IMR-90 (cell line): ENCODE measurements at regions not wholly inside any gene's neighbourhood (a gene's known extent, or its start where the extent isn't known, plus 50 kb on each side); places are given as distances from the start of the nearest gene placed in this dataset.

Experiments
- ATAC-seq: fragments of 200-7000 bp; cut with Tn5 transposase; 2 replicates; pipeline ENCODE4 v1.9.1; 2020; ENCODE audit warnings: low read depth, mild to moderate bottlenecking, moderate library complexity
- BruUV-seq: library from RNA; stranded (reverse); fragments of 400-500 nt; replicated peaks from 2 replicates; lab custom pipeline; 2021; lab: Mats Ljungman, UMichigan
- CTCF ChIA-PET: fragments of 300-600 bp; formaldehyde crosslinking; extraction: SDS; loops from one replicate; lab custom pipeline; 2021; ENCODE audit warnings: antibody characterized with exemption; lab: Yijun Ruan, JAX
- POLR2A ChIA-PET: fragments of 300-600 bp; sonication (Branson Sonifier 250); formaldehyde crosslinking; loops from one replicate; lab custom pipeline; 2022; ENCODE audit warnings: antibody characterized with exemption; ENCODE audit not compliant: unreplicated experiment; lab: Charles Lee
- DNase-seq: peaks from one replicate; pipeline ENCODE4 v3.0.0; 2013
- H2AFZ ChIP-seq: replicated peaks from 2 replicates; pipeline ENCODE3; 2013; ENCODE audit warnings: low read length, mild to moderate bottlenecking; ENCODE audit not compliant: poor library complexity
- H2AK5ac ChIP-seq: 2 replicates; pipeline ENCODE4 v1.6.1; 2013; ENCODE audit warnings: low read depth, low read length, inconsistent platforms
- H2AK9ac ChIP-seq: replicated peaks from 2 replicates; pipeline ENCODE3; 2013; ENCODE audit warnings: mild to moderate bottlenecking, low read depth, low read length, moderate library complexity; ENCODE audit not compliant: poor library complexity
- H2BK120ac ChIP-seq: 2 replicates; pipeline ENCODE4 v1.6.1; 2013; ENCODE audit warnings: low read depth, low read length, inconsistent platforms
- H2BK15ac ChIP-seq: 3 replicates; pipeline ENCODE4 v1.6.1; 2013; ENCODE audit warnings: low read depth, low read length, inconsistent platforms
- H2BK20ac ChIP-seq: 2 replicates; pipeline ENCODE4 v1.6.1; 2013; ENCODE audit warnings: low read depth, mild to moderate bottlenecking, inconsistent platforms, low read length, moderate library complexity
- H2BK5ac ChIP-seq: 2 replicates; pipeline ENCODE4 v1.6.1; 2013; ENCODE audit warnings: mild to moderate bottlenecking, low read depth, low read length, inconsistent platforms; ENCODE audit not compliant: poor library complexity, severe bottlenecking
- H3K14ac ChIP-seq: replicated peaks from 2 replicates; pipeline ENCODE4 v1.6.1; 2013; ENCODE audit warnings: low read depth, low read length, inconsistent platforms
- H3K18ac ChIP-seq: 2 replicates; pipeline ENCODE4 v1.6.1; 2013; ENCODE audit warnings: low read depth, low read length, control low read depth
- H3K23ac ChIP-seq: 2 replicates; pipeline ENCODE4 v1.6.1; 2013; ENCODE audit warnings: low read depth, low read length, inconsistent platforms
- H3K27ac ChIP-seq: 2 replicates; pipeline ENCODE4 v1.5.1; 2013; ENCODE audit warnings: mild to moderate bottlenecking, control low read depth, low read length; ENCODE audit not compliant: insufficient read depth
- H3K27me3 ChIP-seq: 2 replicates; pipeline ENCODE4 v1.6.1; 2013; ENCODE audit warnings: low read length; ENCODE audit not compliant: control insufficient read depth, insufficient read depth
- H3K36me3 ChIP-seq: 2 replicates; pipeline ENCODE4 v1.6.1; 2013; ENCODE audit warnings: low read length, mixed read lengths; ENCODE audit not compliant: control insufficient read depth, insufficient read depth
- H3K4ac ChIP-seq: 2 replicates; pipeline ENCODE4 v1.6.1; 2013; ENCODE audit warnings: low read depth, low read length, inconsistent platforms
- H3K4me1 ChIP-seq: 2 replicates; pipeline ENCODE4 v1.6.1; 2013; ENCODE audit warnings: low read length, mixed read lengths; ENCODE audit not compliant: control insufficient read depth, insufficient read depth
- H3K4me2 ChIP-seq: 2 replicates; pipeline ENCODE4 v1.6.1; 2013; ENCODE audit warnings: low read depth, mild to moderate bottlenecking, control low read depth, low read length, moderate library complexity
- H3K4me3 ChIP-seq: 2 replicates; pipeline ENCODE4 v1.5.1; 2013; ENCODE audit warnings: low read depth, mild to moderate bottlenecking, control low read depth, low read length, moderate library complexity; ENCODE audit not compliant: insufficient read depth
- H3K56ac ChIP-seq: 2 replicates; pipeline ENCODE4 v1.6.1; 2013; ENCODE audit warnings: low read length, inconsistent platforms; ENCODE audit not compliant: insufficient read depth; ENCODE audit errors: extremely low read depth
- H3K79me1 ChIP-seq, 2 experiments: 2 replicates each; pipeline ENCODE4 v1.6.1; 2013; ENCODE audit warnings: low read length in 2 of 2, inconsistent platforms in 1 of 2, low read depth in 1 of 2
- H3K9ac ChIP-seq: 2 replicates; pipeline ENCODE4 v1.6.1; 2013; ENCODE audit warnings: low read depth, low read length, control low read depth
- H3K9me1 ChIP-seq: 2 replicates; pipeline ENCODE4 v1.6.1; 2013; ENCODE audit warnings: low read length, inconsistent platforms; ENCODE audit not compliant: insufficient read depth
- H3K9me3 ChIP-seq: 2 replicates; pipeline ENCODE4 v1.6.1; 2013; ENCODE audit warnings: low read length; ENCODE audit not compliant: control insufficient read depth, insufficient read depth
- H4K20me1 ChIP-seq: 2 replicates; pipeline ENCODE4 v1.6.1; 2013; ENCODE audit warnings: low read length, inconsistent platforms; ENCODE audit not compliant: insufficient read depth
- H4K5ac ChIP-seq: 2 replicates; pipeline ENCODE4 v1.6.1; 2013; ENCODE audit warnings: mild to moderate bottlenecking, low read depth, low read length, control low read depth
- H4K8ac ChIP-seq, 2 experiments: 2 replicates each; pipeline ENCODE4 v1.6.1; 2013; ENCODE audit warnings: low read depth in 2 of 2, low read length in 2 of 2, control low read depth in 1 of 2, inconsistent platforms in 1 of 2
- H4K91ac ChIP-seq: 2 replicates; pipeline ENCODE4 v1.6.1; 2013; ENCODE audit warnings: low read depth, low read length, inconsistent platforms; ENCODE audit not compliant: insufficient read depth
- BHLHE40 ChIP-seq: fragments of 150-350 bp; IDR thresholded peaks from 2 replicates; pipeline ENCODE4 v1.6.1; 2016; ENCODE audit warnings: mild to moderate bottlenecking, low read depth, low read length
- FOS ChIP-seq: fragments of 150-350 bp; IDR thresholded peaks from 2 replicates; pipeline ENCODE4 v1.6.1; 2016; ENCODE audit warnings: low read depth, low read length
- MAFK ChIP-seq: IDR thresholded peaks from 2 replicates; pipeline ENCODE4 v1.6.1; 2012; ENCODE audit warnings: low read depth, low read length, improper control_type of control experiment
- MXI1 ChIP-seq: IDR thresholded peaks from 2 replicates; pipeline ENCODE4 v1.6.1; 2012; ENCODE audit warnings: low read depth, mild to moderate bottlenecking, low read length, moderate library complexity, borderline replicate concordance
- RAD21 ChIP-seq: IDR thresholded peaks from 2 replicates; pipeline ENCODE4 v1.6.1; 2012; ENCODE audit warnings: low read length, improper control_type of control experiment
- RFX5 ChIP-seq: IDR thresholded peaks from 2 replicates; pipeline ENCODE4 v1.8.0; 2012; ENCODE audit warnings: low read depth, mild to moderate bottlenecking, low read length, moderate library complexity
- WGBS, 2 experiments: methylation state at CpG; one replicate each; pipeline versions ENCODE4 v1.1.5 to v1.1.7; 2013; ENCODE audit warnings: missing lambda C conversion rate in 2 of 2; ENCODE audit not compliant: insufficient read length in 1 of 2; ENCODE audit errors: extremely low coverage in 2 of 2; 5-methylcytosine and 5-hydroxymethylcytosine counted together
- dilution Hi-C: fragments of 300-500 bp; cut with HindIII; formaldehyde crosslinking; loops from one replicate; pipeline ENCODE4 v1.14.3; 2018; ENCODE audit warnings: low sequenced_read_pairs; ENCODE audit not compliant: unreplicated experiment
- in situ Hi-C: fragments of 300-500 bp; cut with MboI; formaldehyde crosslinking; loops from 3 replicates; pipeline ENCODE4 v1.14.3; 2019; ENCODE audit warnings: low sequenced_read_pairs, inconsistent platforms, mixed read lengths
- intact Hi-C: fragments of 100-400 bp; cut with micrococcal nuclease; formaldehyde crosslinking; loops from 2 replicates; pipeline ENCODE4 v1.10.0; 2022
- TF ChIP-seq, protein P1 (sequence below): fragments of 150-350 bp; IDR thresholded peaks from 2 replicates; pipeline ENCODE4 v1.6.1; 2017; ENCODE audit warnings: mild to moderate bottlenecking, antibody characterized with exemption, low read length, low read depth

- in situ Hi-C loops, result no loop called here
These were observed 248.1 kb downstream of the CDK5RAP2 start for GRCh38 chr9:120331913-120332312.

More at GRCh38 chr9:120331913-120332312, 248.1 kb downstream of the CDK5RAP2 start:
- H3K4me1 ChIP-seq, result no peaks in the 10 kb centered on the region
- H2AK5ac ChIP-seq, result no peak overlapping the region
- DNase-seq (no peak), ATAC-seq (no peak)
- no peak overlapping the region for H3K27ac ChIP-seq
- H2BK15ac ChIP-seq, result no peak overlapping the region
- H3K4ac ChIP-seq, result no peak overlapping the region
- no peak overlapping the region for H3K14ac ChIP-seq
- H3K79me1 ChIP-seq, result no peaks in the 10 kb centered on the region
- H3K18ac ChIP-seq, result no peak overlapping the region
- no CpG with 5 or more reads among the region's 3 CpGs for WGBS, 2 experiments
- H2AFZ ChIP-seq, result no peak overlapping the region
- no peak overlapping the region for H4K91ac ChIP-seq
- TF ChIP-seq RAD21 (no peak), FOS (no peak), MAFK (no peak), BHLHE40 (no peak), RFX5 (no peak), MXI1 (no peak)
- TF ChIP-seq, protein P1, sequence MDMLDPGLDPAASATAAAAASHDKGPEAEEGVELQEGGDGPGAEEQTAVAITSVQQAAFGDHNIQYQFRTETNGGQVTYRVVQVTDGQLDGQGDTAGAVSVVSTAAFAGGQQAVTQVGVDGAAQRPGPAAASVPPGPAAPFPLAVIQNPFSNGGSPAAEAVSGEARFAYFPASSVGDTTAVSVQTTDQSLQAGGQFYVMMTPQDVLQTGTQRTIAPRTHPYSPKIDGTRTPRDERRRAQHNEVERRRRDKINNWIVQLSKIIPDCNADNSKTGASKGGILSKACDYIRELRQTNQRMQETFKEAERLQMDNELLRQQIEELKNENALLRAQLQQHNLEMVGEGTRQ, result no peak
- H3K27me3 ChIP-seq, result peaks cover 3% of the 10 kb centered on the region
- H3K4me2 ChIP-seq, result no peak overlapping the region
- H3K9ac ChIP-seq, result no peak overlapping the region
- no peak overlapping the region for H2BK20ac ChIP-seq
- H2AK9ac ChIP-seq, result no peak overlapping the region
- no peak overlapping the region for H3K4me3 ChIP-seq
- H3K23ac ChIP-seq, result no peak overlapping the region
- H4K5ac ChIP-seq, result no peak overlapping the region
- H4K20me1 ChIP-seq, result no peaks in the 10 kb centered on the region
- no peak overlapping the region for H3K56ac ChIP-seq
- intact Hi-C loops, result no loop called here
- ChIA-PET CTCF (no interaction called here), POLR2A (no interaction called here)
- H2BK120ac ChIP-seq, result no peak overlapping the region
- no TSS peak for BruUV-seq
- no peaks in the 10 kb centered on the region for H3K9me1 ChIP-seq
- H2BK5ac ChIP-seq, result no peak overlapping the region
- dilution Hi-C loops, result no loop called here
- H4K8ac ChIP-seq, result no peak overlapping the region
- H3K36me3 ChIP-seq, result no peaks in the 10 kb centered on the region
- no peaks in the 10 kb centered on the region for H3K9me3 ChIP-seq
